ENCODE measurements at regions not wholly inside any gene's neighbourhood (a gene's known extent, or its start where the extent isn't known, plus 50 kb on each side); places are given as distances from the start of the nearest gene placed in this dataset.
A peak's percentile ranks its signal among the peaks of the same experiment; 100 is the strongest.

- no peak for DNase-seq (ENCODE audit: low spot score)
These were observed 183.6 kb upstream of the STT3B start for GRCh38 chr3:31349001-31349748.

GRCh38 chr3:31350307-31350706 is 182.4 kb upstream of the STT3B start:
- DNase-seq (ENCODE audit: low spot score) = no peak

DNA sequence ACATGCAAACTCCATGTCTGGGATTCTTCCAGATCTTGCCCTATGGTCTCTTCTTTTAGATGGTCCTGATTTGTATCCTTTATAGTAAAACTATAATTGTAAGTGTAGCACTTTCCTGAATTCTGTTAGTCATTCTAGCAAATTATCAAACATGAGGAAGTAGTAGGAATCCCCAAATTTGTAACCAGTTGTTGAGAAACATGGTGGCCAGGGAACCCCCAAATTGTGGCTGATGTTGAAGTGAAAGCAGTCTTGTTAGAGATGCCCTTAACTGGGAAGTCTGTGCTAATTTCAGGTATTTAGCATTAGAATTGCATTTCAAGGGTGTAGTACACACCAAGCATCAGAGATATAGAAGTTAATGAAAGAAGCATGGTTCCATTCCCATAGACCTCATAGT is 180.4 kb upstream of the STT3B start:
- DNase-seq (ENCODE audit: low spot score) = no peak

GRCh38 chr3:31353166-31353565 is 179.6 kb upstream of the STT3B start:
- DNase-seq (ENCODE audit: low spot score) = no peak

- DNase-seq (ENCODE audit: low spot score) = no peak
These were observed 178.4 kb upstream of the STT3B start for GRCh38 chr3:31354373-31354772.

GRCh38 chr3:31355807-31356206 is 176.9 kb upstream of the STT3B start:
- no peak for DNase-seq (ENCODE audit: low spot score)

- no peak for DNase-seq (ENCODE audit: low spot score)
These were observed 175.8 kb upstream of the STT3B start for GRCh38 chr3:31356941-31357340.

- no peak for DNase-seq (ENCODE audit: low spot score)
These were observed 175.3 kb upstream of the STT3B start for GRCh38 chr3:31357451-31357850.

DNA sequence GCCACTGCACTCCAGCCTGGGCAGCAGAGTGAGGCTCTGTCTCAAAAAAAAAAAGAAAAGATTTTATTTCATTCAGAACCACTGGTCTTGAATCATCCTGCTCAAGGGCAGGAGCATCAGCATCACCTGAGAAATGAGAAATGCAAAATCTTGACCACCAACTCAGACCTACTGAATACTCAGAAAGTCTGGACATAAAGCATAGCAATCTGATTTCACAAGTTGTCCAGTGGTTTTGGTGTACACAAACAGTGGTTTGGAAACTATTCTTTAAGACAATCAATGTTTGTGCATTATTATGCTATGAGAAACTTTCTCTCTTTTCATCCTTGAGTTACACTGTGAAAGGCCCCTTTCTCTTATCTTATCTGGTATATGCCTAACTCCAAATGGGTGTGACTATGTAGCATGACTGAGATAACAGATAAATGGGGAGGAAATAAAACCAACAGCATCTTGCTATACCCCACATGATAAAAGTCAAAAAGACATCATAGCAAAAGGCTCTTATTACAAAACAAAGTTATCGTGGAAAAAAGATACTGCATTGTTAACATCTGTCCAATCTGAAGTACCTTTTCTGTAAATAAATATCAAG is 174.2 kb upstream of the STT3B start:
- DNase-seq (ENCODE audit: low spot score) = no peak

GRCh38 chr3:31361371-31362273 is 171.1 kb upstream of the STT3B start:
- DNase-seq (ENCODE audit: low spot score) = no peak

GRCh38 chr3:31364188-31364587 is 168.5 kb upstream of the STT3B start:
- DNase-seq (ENCODE audit: low spot score) = no peak

DNA sequence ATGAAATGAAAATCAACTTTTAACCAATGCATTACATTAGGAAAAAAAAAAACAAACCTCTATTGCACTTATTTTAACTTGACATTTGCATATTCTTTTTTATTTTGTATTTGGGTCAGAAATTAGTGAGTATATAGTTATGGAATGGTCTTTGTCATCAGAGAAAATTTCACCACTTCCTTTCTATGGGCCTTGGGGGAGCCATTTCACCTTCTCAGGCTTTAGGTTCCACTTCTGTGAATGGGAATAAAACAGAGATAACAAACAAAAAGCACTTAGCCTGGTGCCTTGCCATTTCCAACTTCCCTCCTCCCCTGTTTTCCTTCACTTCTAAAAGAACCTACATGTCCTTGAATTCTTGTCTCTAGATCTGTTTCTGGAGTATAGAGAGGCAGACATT is 168.0 kb upstream of the STT3B start:
- DNase-seq (ENCODE audit: low spot score) = no peak

GRCh38 chr3:31367518-31367917 is 165.2 kb upstream of the STT3B start:
- no peak for DNase-seq (ENCODE audit: low spot score)

DNA sequence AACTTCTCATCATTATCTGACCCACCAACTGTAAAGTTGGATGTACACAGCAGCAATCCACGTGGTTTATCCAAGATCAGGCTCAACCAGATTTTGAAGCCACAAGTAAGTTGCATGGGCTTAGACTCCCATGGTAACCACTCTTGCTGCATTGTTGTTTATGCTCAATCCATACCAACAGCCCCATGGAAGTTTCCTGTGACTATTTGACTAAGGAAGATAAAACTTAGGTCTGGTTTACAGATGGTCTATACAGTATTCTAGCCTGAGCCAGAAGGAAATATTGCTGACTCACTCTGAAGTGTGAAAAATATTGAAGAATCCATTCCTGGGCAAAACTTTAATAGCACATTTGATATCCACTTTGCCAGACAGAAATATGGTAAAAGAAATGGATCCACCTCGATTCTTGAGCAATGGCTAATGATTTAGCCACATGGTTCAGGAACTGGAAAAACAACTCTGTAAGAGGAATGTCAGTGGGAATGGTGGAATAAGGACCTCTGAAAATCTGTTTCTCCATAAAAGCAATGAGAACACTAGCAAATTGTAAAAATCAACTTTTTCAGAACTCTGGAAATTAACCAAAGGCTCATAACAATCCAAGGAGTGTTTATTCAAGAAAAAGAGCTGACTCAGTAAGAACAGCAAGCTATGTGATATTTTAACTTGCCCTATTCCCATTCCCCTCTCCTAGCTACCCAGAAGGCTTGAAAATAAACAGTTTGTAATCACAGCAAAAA is 162.9 kb upstream of the STT3B start:
- no peak for DNase-seq (ENCODE audit: low spot score)

GRCh38 chr3:31370380-31370666 is 162.4 kb upstream of the STT3B start:
- no peak for DNase-seq (ENCODE audit: low spot score)

DNA sequence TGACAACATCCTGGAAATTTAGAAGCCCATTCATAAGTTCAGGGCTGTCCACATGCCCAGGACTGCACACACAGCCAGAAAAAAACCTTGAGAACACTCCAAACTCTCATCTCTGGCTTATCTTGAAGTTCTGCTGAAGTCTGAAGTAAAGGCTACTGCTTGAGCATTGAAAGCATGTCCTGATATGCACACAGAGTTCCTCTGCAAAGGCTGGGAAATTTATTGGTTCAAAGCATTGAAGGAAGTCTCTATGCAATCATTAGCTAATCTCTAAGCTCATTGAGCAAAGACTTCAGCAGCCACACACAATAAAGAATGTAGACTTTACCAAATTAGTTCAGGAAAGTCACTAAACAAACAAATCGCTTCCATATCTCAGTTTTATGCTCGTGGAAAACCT is 162.0 kb upstream of the STT3B start:
- no peak for DNase-seq (ENCODE audit: low spot score)

- DNase-seq (ENCODE audit: low spot score) = no peak
These were observed 161.1 kb upstream of the STT3B start for GRCh38 chr3:31371484-31372177.

DNA sequence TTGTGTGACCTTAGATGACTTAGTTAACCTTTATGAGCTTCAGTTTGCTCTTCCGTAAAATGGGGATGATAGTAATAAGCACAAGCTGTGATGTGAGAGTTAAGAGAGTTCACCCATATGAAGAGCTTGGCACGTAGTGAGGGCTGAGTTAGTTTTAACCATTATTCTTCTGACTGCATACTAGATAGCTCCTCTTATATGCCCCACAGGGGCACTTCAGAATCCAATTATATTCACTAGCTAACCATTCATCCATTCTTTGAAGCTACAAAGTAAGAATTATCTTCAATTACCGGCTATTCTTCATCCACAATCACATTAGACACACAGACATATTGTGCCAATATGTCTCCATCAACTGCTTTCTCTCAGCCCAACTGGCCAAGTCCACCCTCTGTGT is 159.0 kb upstream of the STT3B start:
- DNase-seq (ENCODE audit: low spot score) = no peak

DNA sequence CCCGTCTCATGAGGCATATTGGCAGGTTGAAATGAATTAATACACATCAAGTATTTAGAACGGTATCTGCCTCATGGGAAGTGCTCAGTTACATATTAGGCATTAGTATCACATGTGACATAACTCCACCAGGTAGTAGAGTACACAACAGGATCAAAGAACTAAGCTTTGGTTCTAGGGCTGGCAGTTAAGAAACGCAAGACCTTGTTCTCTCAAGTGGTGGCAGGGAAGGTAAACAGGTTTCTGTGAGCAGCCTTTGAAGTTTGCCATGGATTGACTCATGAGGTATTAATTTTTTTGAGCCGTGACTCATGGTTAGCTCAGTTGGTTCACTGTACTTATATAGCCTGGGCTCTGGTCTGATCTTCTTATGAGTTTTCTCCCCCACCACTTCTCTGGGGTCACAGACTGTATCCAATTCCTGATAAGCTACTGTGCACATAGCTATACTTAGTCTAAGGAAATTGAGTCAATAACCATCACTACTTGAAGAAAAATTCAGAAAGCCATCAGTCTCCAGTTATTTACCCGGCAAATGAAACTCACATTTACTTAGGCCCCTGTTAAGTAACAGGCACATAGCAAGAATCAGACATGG is 155.6 kb upstream of the STT3B start:
- peak; percentile 45 for DNase-seq (ENCODE audit: low spot score)

DNA sequence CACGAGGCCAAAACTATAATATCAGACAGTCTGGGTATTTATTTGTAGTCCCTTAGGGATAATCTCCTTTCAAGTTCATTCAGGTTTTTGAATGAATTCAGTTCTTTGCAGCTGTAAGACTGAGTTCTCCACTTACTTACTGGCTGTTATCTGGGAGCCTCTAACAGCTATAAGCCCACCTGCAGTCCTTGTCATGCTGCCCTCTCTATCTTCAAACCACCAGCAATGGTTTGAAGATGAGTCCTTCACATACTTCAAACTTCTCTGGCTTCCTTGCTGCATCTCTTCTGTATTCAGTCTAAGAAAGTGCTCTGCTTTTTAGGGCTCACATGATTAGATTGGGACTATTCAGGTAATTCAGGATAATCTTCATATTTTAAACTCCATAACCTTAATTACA is 154.5 kb upstream of the STT3B start:
- DNase-seq (ENCODE audit: low spot score) = no peak

- DNase-seq (ENCODE audit: low spot score) = no peak
These were observed 153.1 kb upstream of the STT3B start for GRCh38 chr3:31379598-31379997.

Measured in CD4-positive, alpha-beta T cell treated with Interleukin-6 at 100 ng/mL for 8 hours (primary cell).